KG1 (cell line): ENCODE measurements at regions not wholly inside any gene's neighbourhood (a gene's known extent, or its start where the extent isn't known, plus 50 kb on each side); places are given as distances from the start of the nearest gene placed in this dataset.
"Not testable (repeated sequence)": the region's sequence is repeated elsewhere in the genome, so short reads cannot be mapped to it uniquely, and the experiment has no call there.

ENCODE experiments used
- DNase-seq: peaks from one replicate; lab custom pipeline; 2025; lab: John Stamatoyannopoulos, UW

DNA sequence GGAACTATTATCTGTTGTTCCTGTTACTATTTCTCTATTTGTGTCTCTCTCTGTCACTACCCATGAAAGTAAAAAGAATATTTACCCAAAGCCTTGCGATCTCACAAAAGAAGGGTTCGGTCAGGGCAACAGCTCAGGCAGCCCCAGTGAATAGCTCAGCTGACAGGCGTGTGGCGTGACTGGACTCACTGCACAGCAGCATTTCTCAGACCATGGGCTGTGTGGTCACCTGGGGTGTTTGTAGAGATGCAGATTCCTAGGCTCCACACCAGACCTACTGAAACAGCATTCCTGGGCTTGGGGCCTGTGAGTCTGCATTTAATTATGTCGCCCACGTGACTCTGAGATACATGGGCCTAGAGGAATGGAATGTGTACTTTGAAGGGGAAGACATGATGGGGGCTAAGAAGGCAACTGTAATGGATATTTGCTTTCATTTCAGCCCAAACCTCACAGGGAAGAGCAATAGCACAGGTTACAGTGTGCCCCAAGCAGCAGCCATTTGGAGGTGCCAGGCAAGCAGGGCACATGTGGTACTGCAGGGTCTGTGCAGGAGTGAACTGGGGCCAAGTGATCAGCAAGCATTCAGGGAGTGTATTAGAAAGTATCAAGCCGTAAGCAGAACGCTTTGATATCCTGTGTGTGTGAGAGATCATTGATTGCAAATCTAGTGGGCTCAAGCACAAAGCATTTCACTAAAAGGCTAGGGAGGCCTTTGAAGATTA is 90.4 kb upstream of the RBMS1 start:
- DNase-seq: no peak

DNA sequence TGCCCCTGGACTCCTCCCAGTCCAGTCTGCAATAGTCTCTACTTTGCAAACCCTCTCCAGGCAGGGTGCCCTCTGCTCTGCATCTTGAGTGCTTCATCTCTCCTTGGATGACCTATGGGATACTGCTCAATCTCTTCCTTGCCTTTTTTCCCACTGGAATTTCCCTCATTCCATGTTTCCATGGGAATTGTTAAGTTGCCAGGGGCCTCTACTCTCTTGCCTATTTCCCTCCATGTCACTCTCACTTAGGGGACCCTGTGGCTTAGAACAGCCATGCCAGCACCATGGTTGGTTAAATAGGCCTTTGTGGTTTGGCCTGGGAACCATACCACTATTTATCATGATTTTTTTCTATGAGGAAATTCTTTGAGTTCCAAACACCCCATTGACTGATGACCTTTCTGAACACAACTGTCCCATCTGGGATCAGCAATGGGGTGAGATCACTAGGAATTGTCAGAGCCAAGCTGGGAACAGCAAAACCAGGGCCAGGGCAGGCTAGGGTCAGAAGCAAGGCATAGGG is 91.4 kb upstream of the RBMS1 start:
- no peak for DNase-seq

DNA sequence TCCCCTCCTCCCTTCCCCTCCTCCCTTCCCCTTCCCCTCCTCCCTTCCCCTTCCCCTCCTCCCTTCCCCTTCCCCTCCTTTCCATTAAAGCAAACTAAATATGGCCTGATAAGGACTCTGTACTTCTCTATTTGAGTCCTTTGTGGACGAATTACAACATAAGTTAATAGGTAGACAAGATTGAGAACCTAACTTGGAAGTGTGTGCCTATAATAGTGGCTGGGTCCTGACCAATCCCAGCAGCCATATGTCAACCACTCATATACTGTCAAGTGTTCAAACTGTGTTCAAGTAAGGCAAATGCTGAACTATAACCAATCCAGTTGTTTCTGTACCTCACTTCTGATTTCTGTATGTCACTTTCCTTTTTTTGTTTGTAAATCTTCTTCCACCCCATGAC is 97.1 kb upstream of the RBMS1 start:
- no peak for DNase-seq

DNA sequence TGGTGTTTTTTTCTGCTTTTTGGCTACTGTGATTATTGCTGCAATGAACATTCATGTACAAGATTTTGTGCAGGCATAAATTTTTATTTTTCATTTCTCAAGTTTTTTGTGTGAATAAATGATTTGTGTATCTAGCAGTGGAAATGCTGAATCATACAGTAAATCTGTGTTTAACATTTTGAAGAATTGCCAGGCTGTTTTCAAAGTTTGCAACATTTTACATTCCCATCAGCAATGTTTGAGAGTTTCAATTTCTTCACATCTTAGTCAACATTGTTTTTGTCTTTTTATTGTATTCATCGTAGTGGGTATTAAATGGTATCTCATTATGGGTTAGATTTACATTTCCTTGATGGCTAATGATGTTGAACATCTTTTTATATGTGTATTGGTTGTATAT is 98.8 kb upstream of the RBMS1 start:
- DNase-seq: no peak

DNA sequence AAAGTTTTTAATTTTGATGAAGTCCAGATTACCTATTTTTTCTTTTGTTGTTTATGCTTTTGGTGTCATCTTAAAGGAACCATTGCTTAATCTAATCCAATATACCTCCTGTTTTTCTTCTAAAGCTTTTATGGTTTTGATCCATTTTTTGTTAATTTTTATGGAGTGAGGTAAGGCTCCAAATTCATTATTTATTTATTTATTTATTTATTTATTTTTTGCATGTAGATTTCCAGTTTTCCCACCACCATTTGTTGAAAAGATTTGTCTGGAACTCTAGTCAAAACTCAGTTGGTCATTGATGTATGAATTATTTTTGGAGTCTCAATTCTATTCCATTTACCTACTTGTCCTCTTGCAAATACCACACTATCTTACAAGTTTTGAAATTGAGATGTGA is 99.4 kb upstream of the RBMS1 start:
- DNase-seq: no peak

DNA sequence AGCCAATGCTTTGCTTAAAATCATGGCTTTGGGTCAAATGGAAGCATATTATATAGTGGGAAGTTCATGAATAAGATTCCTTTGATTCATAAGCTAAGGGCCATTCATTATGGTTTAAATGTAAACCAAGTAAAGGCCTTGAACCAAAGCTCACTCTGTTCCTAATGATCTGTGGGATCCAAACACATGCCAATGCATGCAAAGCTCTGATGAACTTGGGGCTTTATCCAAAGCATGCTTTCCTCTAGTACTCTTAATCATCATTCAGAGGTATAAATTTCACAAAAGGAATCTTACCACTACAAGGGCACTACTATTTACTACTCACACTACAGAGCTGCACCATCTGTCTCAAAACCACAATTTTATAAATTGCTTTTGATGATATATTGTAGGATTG is 102.8 kb upstream of the RBMS1 start:
- no peak for DNase-seq

DNA sequence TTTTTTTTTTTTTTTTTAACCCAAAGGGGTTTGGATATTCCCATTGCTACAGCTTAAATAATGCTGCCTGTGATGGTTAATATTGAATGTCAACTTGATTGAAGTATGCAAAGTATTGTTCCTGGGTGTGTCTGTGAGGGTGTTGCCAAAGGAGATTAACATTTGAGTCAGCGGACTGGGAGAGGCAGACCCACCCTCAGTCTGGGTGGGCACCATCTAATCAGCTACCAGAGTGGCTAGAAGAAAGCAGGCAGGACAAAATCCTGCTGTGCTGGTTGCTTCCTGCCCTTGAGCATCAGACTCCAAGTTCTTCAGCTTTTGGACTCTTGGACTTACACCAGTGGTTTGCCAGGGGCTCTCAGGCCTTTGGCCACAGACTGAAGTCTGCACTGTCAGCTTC is 106.8 kb upstream of the RBMS1 start:
- DNase-seq: not testable (repeated sequence)

DNA sequence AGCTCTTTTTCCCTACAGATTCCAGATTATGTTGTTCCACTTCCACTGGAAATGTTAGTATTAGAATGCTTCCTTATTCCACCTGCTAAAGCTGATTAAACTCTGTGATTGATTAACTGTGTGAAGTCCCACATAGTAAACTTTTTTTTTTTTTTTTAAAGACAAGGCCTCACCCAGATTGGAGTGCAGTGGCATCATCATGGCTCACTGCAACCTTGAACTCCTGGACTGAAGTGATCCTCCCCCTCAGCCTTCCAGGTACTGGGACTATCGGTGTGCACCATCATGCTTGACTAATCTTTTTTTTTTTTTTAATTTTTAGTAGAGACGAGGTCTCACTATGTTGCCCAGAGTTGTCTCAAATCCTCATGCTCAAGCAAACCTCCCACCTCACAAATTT is 108.5 kb upstream of the RBMS1 start:
- no peak for DNase-seq

DNA sequence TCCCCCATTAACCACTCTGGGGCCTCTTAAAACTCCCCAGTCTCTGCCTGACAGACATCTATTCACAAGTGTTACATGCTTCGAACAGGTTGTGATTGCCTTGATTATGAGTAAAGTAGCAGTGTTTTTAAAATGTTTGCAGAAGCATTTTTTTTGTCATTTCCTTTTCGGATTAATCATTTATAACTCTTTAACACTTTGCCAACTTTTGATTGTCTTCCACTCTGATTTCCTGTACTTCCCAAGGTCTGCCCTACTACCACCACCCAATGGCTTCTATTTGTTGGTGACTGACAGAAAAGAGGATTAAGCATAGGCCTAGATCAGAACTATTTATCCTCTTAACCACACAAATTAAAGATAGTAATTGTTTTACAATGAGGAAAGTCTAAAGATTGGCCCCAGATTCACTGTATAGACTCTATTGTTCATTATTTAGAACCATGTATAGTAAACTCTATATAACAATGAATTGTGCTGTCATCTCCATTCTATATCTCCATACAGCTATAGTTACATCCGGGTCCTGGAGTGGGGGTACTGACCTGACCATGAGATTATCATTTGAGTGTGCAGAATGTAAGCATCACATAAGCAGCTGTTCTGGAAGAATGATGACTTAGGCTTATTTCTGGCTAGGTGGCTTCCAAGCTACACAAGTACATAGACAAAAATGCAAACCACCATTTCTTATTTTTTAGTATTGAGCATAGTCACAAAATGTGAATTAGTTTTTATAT is 110.3 kb upstream of the RBMS1 start:
- no peak for DNase-seq

DNA sequence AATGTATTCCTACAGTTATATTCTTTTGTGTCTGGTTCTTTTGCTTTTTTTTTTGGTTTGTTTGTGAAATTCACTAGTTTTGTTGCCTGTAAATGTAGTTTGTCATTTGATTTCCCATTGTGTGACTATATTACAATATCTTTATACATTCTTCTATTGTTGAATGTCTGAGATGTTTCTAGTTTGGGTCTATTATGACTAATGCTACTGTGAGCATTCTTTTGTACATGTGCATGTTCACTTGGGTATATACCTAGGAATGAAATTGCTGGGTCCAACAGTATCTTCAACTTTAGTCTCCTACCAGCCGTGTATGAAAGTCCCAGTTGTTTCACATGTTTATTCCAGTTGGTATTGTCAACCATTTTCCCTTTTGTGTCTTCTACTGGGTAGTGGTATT is 112.7 kb upstream of the RBMS1 start:
- no peak for DNase-seq

DNA sequence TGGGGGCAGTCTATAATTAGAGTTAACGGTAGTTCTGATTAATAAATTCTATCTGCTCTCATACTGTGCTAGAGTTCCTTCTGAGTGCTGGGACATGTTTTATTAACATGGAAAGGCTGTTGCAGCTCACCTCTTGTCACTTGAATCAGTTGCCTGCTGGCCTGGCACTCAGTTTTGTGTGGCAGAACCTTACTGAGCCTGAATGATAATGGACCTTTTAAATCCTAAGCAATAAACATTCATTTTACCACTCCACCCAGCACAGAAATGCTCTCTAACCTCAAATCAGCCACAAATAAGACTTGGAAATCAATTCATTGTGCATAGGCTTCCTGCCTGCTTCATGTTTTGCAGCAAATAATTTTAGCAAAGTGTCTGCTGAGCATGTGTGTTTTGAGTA is 115.0 kb upstream of the RBMS1 start:
- DNase-seq: no peak

DNA sequence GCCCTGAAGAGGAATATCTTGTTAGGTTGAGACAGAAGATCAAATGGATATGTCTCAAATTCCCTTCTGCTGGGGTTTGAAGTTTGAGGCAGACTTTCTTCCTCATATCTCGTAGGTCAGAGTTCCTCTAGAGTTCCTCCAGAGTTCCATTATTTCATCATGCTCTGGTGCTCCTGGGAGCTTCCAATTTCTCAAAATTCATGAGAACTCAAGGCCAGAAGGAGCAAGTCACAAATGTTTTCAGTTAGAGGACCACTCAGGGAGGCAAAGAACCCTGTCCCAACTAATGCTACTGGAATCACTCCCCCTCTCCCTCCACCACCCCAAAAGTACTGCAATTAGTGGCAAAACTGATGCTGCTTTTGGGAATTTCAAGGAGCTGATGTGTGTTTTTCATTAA is 115.7 kb upstream of the RBMS1 start:
- no peak for DNase-seq

DNA sequence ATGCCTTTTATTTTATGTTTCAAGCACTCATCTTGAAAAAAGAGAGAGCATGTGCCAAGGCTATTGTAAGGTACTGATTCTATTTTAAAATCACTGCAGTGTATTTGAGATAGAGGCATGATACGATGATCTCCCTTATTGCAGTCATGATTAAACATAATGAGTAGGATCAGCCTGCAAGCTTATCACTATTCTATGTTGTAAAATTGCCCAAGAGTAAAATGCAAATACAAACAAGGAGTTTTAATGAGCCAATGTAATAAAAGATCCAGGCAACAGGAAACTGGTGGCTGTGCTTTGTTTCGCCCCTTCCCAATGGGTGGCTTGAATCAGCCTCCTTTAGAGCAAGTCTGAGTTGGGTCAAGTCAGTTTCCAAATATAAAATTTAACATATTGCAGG is 116.4 kb upstream of the RBMS1 start:
- DNase-seq: no peak

DNA sequence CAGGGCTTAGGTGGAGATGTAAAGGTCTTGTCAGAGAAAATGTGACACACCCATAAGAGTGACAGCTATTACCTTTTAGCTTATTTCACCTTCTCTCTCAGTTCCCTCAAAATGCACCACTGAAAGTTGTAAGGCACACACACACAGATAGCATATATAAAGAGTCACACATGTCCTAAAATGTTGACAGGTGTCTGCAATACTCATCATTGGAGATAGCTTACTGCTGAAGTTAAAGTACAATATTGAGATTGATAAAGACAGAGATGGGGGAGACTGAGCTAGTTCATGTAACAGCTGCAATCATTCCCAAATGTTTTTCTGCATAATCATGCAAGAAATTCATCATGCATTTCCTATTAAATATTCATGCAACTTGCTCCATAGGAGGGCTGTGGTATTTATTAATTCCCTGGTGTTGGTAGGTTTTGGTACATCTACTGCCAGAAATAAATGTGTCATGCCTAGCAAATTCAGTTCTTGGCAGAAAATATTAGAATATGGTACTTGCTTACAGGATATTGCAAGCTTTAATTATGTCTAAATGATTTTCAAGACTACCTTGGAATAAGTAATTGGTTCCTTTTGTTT is 118.8 kb upstream of the RBMS1 start:
- DNase-seq: no peak

DNA sequence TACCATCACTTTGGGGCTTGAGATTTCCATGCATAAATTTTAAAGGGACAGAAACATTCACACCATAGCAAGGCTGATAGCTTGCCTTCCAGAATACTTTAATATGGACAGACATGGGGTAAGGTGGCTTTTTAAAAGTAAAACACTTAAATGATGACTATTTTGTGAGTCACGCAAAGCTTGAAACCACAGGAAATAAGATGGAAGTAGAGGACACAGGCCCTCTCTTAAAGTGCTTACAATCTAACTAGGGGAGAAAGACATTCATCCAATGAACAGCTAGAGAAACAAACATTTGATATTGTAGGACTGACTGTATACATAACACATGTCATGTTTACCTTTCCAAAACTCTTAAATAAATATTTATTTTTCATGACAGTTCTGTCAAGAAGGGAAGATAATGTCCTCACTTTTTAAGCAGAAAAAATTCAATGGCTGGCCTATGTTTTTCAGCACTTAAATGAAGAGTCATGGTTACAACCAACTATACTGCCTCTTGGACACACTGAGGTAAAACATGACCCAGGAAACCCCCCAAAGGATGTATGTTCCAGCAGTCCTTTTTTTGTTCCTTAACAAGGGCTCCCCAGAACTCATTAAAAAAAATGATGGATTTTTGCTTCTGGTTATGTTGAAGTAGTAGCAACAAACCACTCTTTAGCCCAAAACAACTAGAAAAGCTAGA is 120.0 kb upstream of the RBMS1 start:
- DNase-seq: no peak

DNA sequence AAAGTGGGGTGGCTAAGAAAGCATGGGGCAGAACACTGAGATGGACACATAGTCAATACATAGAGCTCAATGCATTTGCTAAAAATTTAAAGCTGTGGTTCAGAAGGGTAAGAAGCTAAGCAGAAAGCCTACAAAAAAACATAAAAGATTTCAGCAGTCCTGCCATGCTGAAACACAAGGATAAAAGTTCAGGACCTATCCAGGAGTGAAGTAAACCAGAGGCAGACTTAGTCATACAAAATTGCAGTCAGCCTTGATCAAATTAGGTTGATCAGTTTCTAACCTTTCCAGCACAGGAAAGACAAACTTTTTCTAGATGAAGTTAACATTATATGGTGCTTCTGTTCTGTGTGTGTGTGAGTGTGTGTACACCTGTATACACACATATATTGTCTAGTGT is 120.8 kb upstream of the RBMS1 start:
- DNase-seq: no peak

DNA sequence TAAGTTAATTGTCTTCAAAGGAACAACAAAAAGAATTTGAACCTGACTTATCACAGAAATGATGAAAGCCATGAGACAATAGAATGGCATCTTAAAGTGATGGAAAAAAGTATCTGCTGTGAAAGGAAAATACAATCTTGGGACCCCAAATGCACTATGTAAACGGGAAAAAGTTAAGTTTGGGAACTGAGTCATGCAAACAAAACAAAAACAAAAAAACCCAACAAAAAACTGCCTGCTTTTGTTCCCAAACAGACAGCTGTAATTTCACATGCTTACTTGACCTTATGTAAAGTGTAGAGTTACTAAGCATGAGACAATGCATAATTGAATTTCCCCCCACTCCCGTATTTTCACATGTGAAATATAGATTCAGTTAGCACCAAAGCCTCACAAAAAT is 122.1 kb upstream of the RBMS1 start:
- no peak for DNase-seq

DNA sequence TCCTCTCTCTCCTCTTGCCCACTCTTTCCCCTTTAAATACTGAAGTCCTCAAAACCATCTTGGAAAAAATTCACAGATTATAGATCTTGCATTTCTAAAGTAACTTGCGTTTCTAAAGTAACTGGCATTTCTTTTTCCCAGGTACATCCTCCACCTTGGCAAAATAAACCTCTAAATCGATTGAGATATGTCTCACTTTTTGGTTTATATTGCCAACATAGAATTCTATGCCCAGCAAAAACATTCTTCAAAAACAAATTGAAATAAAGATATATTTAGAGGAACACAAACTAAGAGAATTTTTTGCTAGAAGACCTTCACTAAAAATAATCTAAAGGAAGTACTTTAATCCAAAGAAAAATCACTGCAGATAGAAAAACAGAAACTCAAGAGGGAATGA is 122.5 kb upstream of the RBMS1 start:
- DNase-seq: no peak

DNA sequence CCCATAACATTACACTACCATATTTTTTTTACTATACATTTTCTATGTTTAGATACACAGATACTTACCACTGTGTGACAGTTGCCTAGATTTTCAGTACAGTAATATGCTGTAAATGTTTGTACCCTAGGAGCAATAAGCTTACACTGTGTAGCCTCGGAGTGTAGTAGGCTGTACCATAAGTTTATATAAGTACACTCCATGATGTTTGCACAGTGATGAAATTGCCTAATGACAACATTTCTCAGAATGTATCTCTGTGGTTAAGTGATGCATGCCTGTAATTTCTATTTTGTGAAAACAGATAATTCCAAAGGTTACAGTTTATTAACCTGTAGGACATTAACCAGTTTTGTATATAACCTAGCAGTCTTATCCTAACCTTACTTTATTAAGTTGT is 128.1 kb upstream of the RBMS1 start:
- no peak for DNase-seq

DNA sequence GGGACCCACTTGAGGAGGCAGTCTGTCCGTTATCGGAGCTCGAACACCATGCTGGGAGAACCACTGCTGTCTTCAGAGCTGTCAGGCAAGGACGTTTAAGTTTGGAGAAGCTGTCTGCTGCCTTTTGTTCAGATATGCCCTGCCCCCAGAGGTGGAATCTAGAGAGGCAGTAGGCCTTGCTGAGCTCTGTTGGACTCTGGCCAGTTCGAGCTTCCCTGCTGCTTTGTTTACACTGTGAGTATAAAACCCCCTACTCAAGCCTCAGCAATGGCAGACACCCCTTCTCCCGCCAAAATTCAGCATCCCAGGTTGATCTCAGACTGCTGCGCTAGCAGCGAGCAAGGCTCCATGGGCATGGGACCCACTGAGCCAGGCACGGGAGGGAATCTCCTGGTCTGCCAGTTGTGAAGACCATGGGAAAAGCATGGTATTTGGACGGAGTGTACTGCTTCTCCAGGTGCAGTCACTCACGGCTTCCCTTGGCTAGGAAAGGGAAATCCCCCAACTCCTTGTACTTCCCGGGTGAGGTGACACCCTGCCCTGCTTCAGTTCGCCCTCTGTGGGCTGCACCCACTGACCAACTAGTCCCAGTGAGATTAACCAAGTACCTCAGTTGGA is 134.5 kb upstream of the RBMS1 start:
- DNase-seq: not testable (repeated sequence)

DNA sequence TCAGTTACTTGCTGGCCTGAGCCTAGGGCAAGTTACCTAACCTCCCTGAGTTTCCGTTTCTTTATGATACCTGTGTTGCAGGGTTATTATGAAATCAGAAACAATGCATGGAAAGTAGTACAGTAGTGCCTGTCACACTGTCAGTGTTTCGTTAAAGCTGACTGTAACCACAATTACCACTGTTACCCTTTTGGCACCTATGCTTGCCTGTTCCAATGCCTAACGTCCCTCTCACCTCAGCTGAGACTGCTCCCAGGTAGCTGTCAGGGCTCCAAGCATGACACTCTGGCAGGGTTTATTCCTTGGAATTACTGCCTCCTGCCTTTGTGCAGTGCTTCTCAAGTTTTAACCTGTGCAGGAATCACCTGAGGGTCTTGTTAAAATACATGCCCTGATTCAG is 135.2 kb upstream of the RBMS1 start:
- DNase-seq: no peak
